GM12878 (cell line): ENCODE measurements at regions not wholly inside any gene's neighbourhood (a gene's known extent, or its start where the extent isn't known, plus 50 kb on each side); places are given as distances from the start of the nearest gene placed in this dataset.

Experiments used
- ATAC-seq: fragments of 200-7000 bp; cut with Tn5 transposase; 3 replicates; pipeline ENCODE4 v1.9.1; 2020; ENCODE audit warnings: mild to moderate bottlenecking, moderate library complexity
- BruUV-seq: library from RNA; stranded (reverse); fragments of 400-500 nt; replicated peaks from 2 replicates; lab custom pipeline; 2021; lab: Mats Ljungman, UMichigan
- CTCF ChIA-PET: fragments of 300-600 bp; sonication (Branson Sonifier 250); formaldehyde crosslinking; extraction: SDS; loops from one replicate; lab custom pipeline; 2021; ENCODE audit warnings: inconsistent platforms; lab: Yijun Ruan, JAX
- POLR2A ChIA-PET: fragments of 350-600 bp; formaldehyde crosslinking; extraction: SDS; loops from one replicate; lab custom pipeline; 2021; ENCODE audit warnings: inconsistent platforms; lab: Charles Lee
- RAD21 ChIA-PET: fragments of 300-600 bp; sonication (Branson Sonifier 250); formaldehyde crosslinking; loops from one replicate; lab custom pipeline; 2023; ENCODE audit warnings: antibody characterized with exemption; ENCODE audit not compliant: unreplicated experiment; lab: Charles Lee
- SMC1A ChIA-PET: fragments of 300-600 bp; sonication (Branson Sonifier 250); formaldehyde crosslinking; loops from one replicate; lab custom pipeline; 2023; ENCODE audit not compliant: unreplicated experiment, uncharacterized antibody; lab: Charles Lee
- DNase-seq: peaks from one replicate; pipeline ENCODE4 v3.0.0-alpha.2; 2011; ENCODE audit warnings: low read depth, low spot score
- FAIRE-seq: peaks from 3 replicates; lab custom pipeline; 2011; peaks lifted over from hg19 to GRCh38; lab: Jason Lieb, UNC
- H2AFZ ChIP-seq: 2 replicates; pipeline ENCODE4 v1.6.0; 2011; ENCODE audit warnings: low read depth, low read length, control low read depth; ENCODE audit not compliant: control insufficient read depth
- H3K27ac ChIP-seq: 2 replicates; pipeline ENCODE4 v1.5.1; 2011; ENCODE audit warnings: control low read depth; ENCODE audit not compliant: control insufficient read depth, insufficient read depth
- H3K27me3 ChIP-seq, 2 experiments: replicated peaks in 1 of 2; 2 replicates each; pipeline versions ENCODE4 v1.6.0 to v1.6.1; 2011; ENCODE audit warnings: low read length in 1 of 2; ENCODE audit not compliant: control insufficient read depth in 2 of 2, insufficient read depth in 2 of 2
- H3K36me3 ChIP-seq, 2 experiments: 2 replicates each; pipeline ENCODE4 v1.5.1; 2011; ENCODE audit warnings: low read length in 1 of 2; ENCODE audit not compliant: control insufficient read depth in 2 of 2, insufficient read depth in 2 of 2
- H3K4me1 ChIP-seq: 2 replicates; pipeline ENCODE4 v1.6.1; 2011; ENCODE audit warnings: mild to moderate bottlenecking, low read length, moderate library complexity, mixed read lengths; ENCODE audit not compliant: control insufficient read depth, insufficient read depth
- H3K4me2 ChIP-seq: 2 replicates; pipeline ENCODE4 v1.6.0; 2011; ENCODE audit warnings: control low read depth; ENCODE audit not compliant: control insufficient read depth, insufficient read depth
- H3K4me3 ChIP-seq: fragments of 200-600 bp; sonication (generic); 2 replicates; pipeline ENCODE4 v1.5.1; 2016
- H3K79me2 ChIP-seq: 2 replicates; pipeline ENCODE4 v1.6.0; 2011; ENCODE audit warnings: low read length; ENCODE audit not compliant: control insufficient read depth, insufficient read depth
- H3K9ac ChIP-seq: 2 replicates; pipeline ENCODE4 v1.8.0; 2011; ENCODE audit warnings: low read length, control low read depth, mixed read lengths; ENCODE audit not compliant: control insufficient read depth, insufficient read depth
- H3K9me3 ChIP-seq: replicated peaks from 3 replicates; pipeline ENCODE4 v1.5.1; 2011; ENCODE audit warnings: mild to moderate bottlenecking, low read length; ENCODE audit not compliant: control insufficient read depth, insufficient read depth
- H4K20me1 ChIP-seq: 2 replicates; pipeline ENCODE4 v1.6.0; 2011; ENCODE audit not compliant: control insufficient read depth, insufficient read depth
- IRF4 ChIP-seq: IDR thresholded peaks from 2 replicates; pipeline ENCODE4 v1.6.1; 2011; ENCODE audit warnings: low read depth, low read length
- NFIC ChIP-seq: IDR thresholded peaks from 2 replicates; pipeline ENCODE4 v1.6.1; 2012; ENCODE audit warnings: low read depth, mild to moderate bottlenecking, inconsistent platforms, low read length, moderate library complexity
- RFX5 ChIP-seq: IDR thresholded peaks from 2 replicates; pipeline ENCODE4 v1.6.1; 2011; ENCODE audit warnings: low read depth, low read length, improper control_type of control experiment
- STAT1 ChIP-seq: fragments of 450-650 bp; conservative IDR thresholded peaks from 2 replicates; pipeline ENCODE4 v1.6.1; 2014; ENCODE audit warnings: antibody characterized with exemption, mild to moderate bottlenecking
- WGBS: methylation state at CpG from one replicate; pipeline ENCODE4 v1.1.6; 2016; ENCODE audit warnings: low lambda C conversion rate; ENCODE audit not compliant: insufficient replicate concordance, insufficient coverage; ENCODE audit errors: missing lambda C conversion rate; 5-methylcytosine and 5-hydroxymethylcytosine counted together
- in situ Hi-C: fragments of 300-500 bp; cut with MboI; formaldehyde crosslinking; loops from 9 replicates; pipeline ENCODE4 v1.14.3; 2018; ENCODE audit warnings: mixed read lengths
- intact Hi-C: fragments of 100-400 bp; cut with micrococcal nuclease; formaldehyde crosslinking; loops from one replicate; pipeline ENCODE4 v1.14.2; 2022; ENCODE audit not compliant: unreplicated experiment
- TF ChIP-seq, protein P1 (sequence below): fragments of 450-650 bp; conservative IDR thresholded peaks from 2 replicates; pipeline ENCODE4 v1.6.1; 2017; ENCODE audit warnings: mild to moderate bottlenecking, moderate library complexity
- TF ChIP-seq, protein P2 (sequence below): fragments of 150-350 bp; IDR thresholded peaks from 2 replicates; pipeline ENCODE4 v1.6.1; 2016; ENCODE audit warnings: low read depth, low read length

DNA sequence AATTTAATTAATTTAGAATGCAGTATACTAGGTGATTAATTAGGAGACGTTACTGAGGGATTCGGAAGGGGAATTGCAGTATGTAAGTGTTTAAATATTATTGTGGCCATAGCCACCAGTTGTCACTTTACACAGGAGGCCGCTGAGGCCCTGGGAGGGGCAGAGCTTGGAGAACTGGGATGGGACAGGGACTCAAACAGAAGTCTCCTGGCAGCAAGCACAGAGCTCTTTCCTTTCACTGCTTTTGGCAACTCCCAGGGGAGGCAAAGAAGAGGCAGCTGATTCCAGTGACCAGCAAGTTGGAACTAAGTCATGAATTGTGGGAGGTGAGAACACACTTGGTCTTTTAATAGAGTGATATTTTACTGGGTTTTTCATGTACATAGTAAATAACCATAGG lies 248.6 kb downstream of the RPLP1 start (continued):
- TF ChIP-seq, protein P1, sequence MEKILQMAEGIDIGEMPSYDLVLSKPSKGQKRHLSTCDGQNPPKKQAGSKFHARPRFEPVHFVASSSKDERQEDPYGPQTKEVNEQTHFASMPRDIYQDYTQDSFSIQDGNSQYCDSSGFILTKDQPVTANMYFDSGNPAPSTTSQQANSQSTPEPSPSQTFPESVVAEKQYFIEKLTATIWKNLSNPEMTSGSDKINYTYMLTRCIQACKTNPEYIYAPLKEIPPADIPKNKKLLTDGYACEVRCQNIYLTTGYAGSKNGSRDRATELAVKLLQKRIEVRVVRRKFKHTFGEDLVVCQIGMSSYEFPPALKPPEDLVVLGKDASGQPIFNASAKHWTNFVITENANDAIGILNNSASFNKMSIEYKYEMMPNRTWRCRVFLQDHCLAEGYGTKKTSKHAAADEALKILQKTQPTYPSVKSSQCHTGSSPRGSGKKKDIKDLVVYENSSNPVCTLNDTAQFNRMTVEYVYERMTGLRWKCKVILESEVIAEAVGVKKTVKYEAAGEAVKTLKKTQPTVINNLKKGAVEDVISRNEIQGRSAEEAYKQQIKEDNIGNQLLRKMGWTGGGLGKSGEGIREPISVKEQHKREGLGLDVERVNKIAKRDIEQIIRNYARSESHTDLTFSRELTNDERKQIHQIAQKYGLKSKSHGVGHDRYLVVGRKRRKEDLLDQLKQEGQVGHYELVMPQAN = no peak

DNA sequence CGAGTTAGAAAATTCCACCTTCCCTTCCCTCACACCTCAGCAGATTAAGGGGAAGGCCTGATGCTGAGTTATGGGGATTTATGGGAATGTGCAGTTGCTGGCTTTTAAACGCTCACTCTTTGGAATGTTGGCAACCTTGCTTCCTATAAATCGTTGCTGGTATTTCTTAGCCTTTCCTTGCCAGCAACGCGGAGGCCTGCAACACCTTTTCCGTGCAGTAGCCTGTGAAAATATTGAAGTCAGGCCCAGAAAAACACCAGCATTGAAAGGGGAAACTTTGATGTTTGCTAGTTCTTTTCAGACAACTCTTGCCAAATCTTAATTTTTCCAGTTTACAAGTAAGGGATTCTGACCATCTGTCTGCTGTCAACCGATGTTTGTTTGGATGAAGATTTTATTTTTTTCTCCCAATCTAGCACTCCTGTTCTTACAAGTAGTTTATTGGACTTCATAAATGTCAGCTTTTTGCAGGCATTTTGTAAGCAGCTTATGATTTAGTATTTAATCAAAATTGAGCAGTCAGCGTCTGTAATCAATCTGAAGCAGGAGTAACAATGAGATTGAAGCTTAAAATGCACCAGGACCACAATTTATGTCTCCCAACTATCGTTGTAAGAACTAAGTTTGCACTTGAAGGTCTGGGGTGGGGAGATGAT lies 251.0 kb downstream of the RPLP1 start:
- Histone ChIP-seq H3K4me3 (no peak overlapping the region), H3K27me3 (peaks cover 2 to 3% of the 10 kb centered on the region in 2 experiments; a peak in 2 of 4 replicates), H3K27ac (no peak overlapping the region), H3K4me2 (no peak overlapping the region), H2AFZ (no peak overlapping the region), H3K79me2 (no peaks in the 10 kb centered on the region), H3K9ac (no peak overlapping the region), H4K20me1 (no peaks in the 10 kb centered on the region), H3K9me3 (peaks cover 3% of the 10 kb centered on the region; the same call in 1 of the 3 replicates), H3K4me1 (no peaks in the 10 kb centered on the region), H3K36me3 (no peaks in the 10 kb centered on the region)
- CTCF ChIA-PET = interaction anchor here (1.0 kb wide), 1 partner anchor 30 kb away, joined by 3 read pairs; no protein-coding TSS in a partner anchor
- WGBS = 59% methylated on average over 9 of the region's 9 CpGs
- no TSS peak for BruUV-seq
- SMC1A ChIA-PET = no interaction called here
- ATAC-seq = no peak
- FAIRE-seq = no peak
- no peak for DNase-seq
- RAD21 ChIA-PET = no interaction called here
- TF ChIP-seq, protein P2, sequence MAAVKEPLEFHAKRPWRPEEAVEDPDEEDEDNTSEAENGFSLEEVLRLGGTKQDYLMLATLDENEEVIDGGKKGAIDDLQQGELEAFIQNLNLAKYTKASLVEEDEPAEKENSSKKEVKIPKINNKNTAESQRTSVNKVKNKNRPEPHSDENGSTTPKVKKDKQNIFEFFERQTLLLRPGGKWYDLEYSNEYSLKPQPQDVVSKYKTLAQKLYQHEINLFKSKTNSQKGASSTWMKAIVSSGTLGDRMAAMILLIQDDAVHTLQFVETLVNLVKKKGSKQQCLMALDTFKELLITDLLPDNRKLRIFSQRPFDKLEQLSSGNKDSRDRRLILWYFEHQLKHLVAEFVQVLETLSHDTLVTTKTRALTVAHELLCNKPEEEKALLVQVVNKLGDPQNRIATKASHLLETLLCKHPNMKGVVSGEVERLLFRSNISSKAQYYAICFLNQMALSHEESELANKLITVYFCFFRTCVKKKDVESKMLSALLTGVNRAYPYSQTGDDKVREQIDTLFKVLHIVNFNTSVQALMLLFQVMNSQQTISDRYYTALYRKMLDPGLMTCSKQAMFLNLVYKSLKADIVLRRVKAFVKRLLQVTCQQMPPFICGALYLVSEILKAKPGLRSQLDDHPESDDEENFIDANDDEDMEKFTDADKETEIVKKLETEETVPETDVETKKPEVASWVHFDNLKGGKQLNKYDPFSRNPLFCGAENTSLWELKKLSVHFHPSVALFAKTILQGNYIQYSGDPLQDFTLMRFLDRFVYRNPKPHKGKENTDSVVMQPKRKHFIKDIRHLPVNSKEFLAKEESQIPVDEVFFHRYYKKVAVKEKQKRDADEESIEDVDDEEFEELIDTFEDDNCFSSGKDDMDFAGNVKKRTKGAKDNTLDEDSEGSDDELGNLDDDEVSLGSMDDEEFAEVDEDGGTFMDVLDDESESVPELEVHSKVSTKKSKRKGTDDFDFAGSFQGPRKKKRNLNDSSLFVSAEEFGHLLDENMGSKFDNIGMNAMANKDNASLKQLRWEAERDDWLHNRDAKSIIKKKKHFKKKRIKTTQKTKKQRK = no peak
- TF ChIP-seq STAT1 = no peak
- TF ChIP-seq RFX5 = no peak
- no peak for TF ChIP-seq NFIC
- TF ChIP-seq IRF4 = no peak
- intact Hi-C loops = no loop called here
- POLR2A ChIA-PET = interaction anchor here (1.2 kb wide), 1 partner anchor 17 kb away, joined by 3 read pairs; no protein-coding TSS in a partner anchor
- in situ Hi-C loops = no loop called here
